ENCODE measurements at regions not wholly inside any gene's neighbourhood (a gene's known extent, or its start where the extent isn't known, plus 50 kb on each side); places are given as distances from the start of the nearest gene placed in this dataset.
"Not testable (repeated sequence)": the region's sequence is repeated elsewhere in the genome, so short reads cannot be mapped to it uniquely, and the experiment has no call there.

DNA sequence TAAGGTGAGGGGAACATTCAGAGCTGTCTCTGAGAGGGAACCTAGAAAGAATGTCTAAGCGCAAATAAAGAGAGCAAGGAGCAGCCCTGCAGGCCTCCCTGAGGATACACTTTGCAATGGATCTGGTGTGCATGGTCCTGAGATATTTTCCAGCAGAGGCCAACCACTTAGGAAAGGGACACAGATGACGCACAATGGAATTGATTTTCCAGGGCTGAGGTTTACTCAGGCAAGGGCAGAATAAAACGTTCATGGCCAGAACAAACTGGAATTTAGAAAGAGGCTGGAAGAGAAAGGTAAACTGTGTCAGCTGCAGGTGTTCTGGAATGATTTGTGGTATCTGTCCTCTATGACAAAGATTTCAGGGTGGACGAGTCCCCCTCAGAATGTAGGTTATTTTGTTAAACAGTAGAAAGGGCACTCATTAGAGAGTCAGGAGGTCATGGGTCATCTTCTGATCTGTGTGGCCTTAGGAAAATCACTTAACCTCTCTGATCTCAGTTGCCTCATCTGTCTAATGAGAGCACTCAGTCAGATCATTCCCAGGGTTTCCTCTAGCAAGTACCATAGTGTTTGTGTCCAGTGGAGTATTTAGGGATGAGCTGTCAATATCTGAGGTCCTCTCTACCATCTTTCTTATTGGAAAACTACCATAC, 61.8 kb upstream of the PGBD5 start:
- no peak for DNase-seq (ENCODE audit: low read depth)

DNA sequence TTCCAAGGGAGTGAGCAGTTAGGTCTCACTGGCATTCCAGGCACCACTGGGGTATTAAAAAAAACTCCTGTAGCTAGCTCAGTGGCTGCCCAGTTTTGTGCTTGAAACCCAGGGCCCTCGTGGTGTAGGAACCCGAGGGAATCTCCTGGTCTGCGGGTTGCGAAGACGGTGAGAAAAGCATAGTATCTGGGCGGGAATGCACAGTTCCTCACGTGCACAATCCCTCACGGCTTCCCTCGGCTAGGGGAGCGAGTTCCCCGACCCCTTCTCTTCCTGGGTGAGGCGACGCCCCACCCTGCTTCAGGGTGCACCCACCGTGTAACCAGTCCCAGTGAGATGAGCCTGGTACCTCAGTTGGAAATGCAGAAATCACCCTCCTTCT, 50.5 kb upstream of the PGBD5 start:
- DNase-seq (ENCODE audit: low read depth) = no peak

DNA sequence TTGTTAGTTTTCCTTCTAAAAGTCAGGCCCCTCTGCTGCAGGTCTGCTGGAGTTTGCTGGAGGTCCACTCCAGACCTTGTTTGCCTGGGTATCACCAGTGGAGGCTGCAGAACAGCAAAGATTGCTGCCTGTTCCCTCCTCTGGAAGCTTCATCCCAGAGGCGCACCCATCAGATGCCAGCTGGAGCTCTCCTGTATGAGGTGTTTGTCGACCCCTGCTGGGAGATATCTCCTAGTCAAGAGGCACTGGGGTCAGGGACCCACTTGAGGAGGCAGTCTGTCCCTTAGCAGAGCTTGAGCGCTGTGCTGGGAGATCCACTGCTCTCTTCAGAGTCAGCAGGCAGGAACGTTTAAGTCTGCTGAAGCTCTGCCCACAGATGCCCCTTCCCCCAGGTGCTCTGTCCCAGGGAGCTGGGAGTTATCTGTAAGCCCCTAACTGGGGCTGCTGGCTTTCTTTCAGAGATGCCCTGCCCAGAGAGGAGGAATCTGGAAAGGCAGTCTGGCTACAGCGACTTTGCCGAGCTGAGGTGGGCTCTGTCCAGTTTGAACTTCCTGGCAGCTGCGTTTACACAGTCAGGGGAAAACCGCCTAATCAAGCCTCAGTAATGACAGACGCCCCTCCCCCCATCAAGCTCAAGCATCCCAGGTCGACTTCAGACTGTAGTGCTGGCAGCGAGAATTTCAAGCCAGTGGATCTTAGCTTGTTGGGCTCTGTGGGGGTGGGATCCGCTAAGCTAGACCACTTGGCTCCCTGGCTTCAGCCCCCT, 49.9 kb upstream of the PGBD5 start:
- DNase-seq (ENCODE audit: low read depth) = not testable (repeated sequence)

Data from LHCN-M2 (cell line).